Brain pericyte (primary cell): ENCODE measurements at regions not wholly inside any gene's neighbourhood (a gene's known extent, or its start where the extent isn't known, plus 50 kb on each side); places are given as distances from the start of the nearest gene placed in this dataset.

Experiments
- DNase-seq: peaks from one replicate; pipeline ENCODE4 v3.0.0-alpha.2; 2012; ENCODE audit warnings: low read depth, low spot score

GRCh38 chr7:68005992-68006391, 1009.4 kb downstream of the TYW1 start:
- no peak for DNase-seq

GRCh38 chr7:68006619-68007018, 1010.0 kb downstream of the TYW1 start:
- DNase-seq, result no peak

GRCh38 chr7:68009716-68010115, 1013.1 kb downstream of the TYW1 start:
- DNase-seq, result no peak

- DNase-seq, result no peak
Measured at GRCh38 chr7:68014031-68014736, 1017.6 kb downstream of the TYW1 start.

GRCh38 chr7:68015122-68015977, 1018.7 kb downstream of the TYW1 start:
- no peak for DNase-seq

- no peak for DNase-seq
Measured at GRCh38 chr7:68015978-68016532, 1019.4 kb downstream of the TYW1 start.

GRCh38 chr7:68020102-68020501, 1023.5 kb downstream of the TYW1 start:
- no peak for DNase-seq

GRCh38 chr7:68025369-68025768, 1028.7 kb downstream of the TYW1 start:
- no peak for DNase-seq

GRCh38 chr7:68030530-68030929, 1033.9 kb downstream of the TYW1 start:
- DNase-seq, result no peak

GRCh38 chr7:68031180-68031943, 1034.7 kb downstream of the TYW1 start:
- DNase-seq, result no peak

GRCh38 chr7:68038621-68039314, 1042.1 kb downstream of the TYW1 start:
- DNase-seq, result no peak

GRCh38 chr7:68041554-68041953, 1044.9 kb downstream of the TYW1 start:
- no peak for DNase-seq

GRCh38 chr7:68043546-68043945, 1046.9 kb downstream of the TYW1 start:
- DNase-seq, result no peak

- no peak for DNase-seq
Measured at GRCh38 chr7:68050627-68051026, 1054.0 kb downstream of the TYW1 start.

- no peak for DNase-seq
Measured at GRCh38 chr7:68058014-68058413, 1061.4 kb downstream of the TYW1 start.

- DNase-seq, result no peak
Measured at GRCh38 chr7:68063171-68063570, 1066.5 kb downstream of the TYW1 start.

GRCh38 chr7:68065581-68065980, 1068.9 kb downstream of the TYW1 start:
- DNase-seq, result no peak

- DNase-seq, result no peak
Measured at GRCh38 chr7:68067845-68068244, 1071.2 kb downstream of the TYW1 start.

- no peak for DNase-seq
Measured at GRCh38 chr7:68070992-68071391, 1074.4 kb downstream of the TYW1 start.

GRCh38 chr7:68073701-68074100, 1077.1 kb downstream of the TYW1 start:
- no peak for DNase-seq

- no peak for DNase-seq
Measured at GRCh38 chr7:68074242-68074641, 1077.6 kb downstream of the TYW1 start.
